GM23338 (cell line): ENCODE measurements at regions not wholly inside any gene's neighbourhood (a gene's known extent, or its start where the extent isn't known, plus 50 kb on each side); places are given as distances from the start of the nearest gene placed in this dataset.

ENCODE experiments used
- ATAC-seq: fragments of 200-7000 bp; cut with Tn5 transposase; 3 replicates; pipeline ENCODE4 v1.9.1; 2020
- DNase-seq: peaks from one replicate; pipeline ENCODE4 v3.0.0-alpha.2; 2015; ENCODE audit warnings: low spot score
- H2AFZ ChIP-seq: fragments of 200-600 bp; sonication (generic); 2 replicates; pipeline ENCODE4 v1.8.0; 2016; ENCODE audit warnings: antibody characterized with exemption, mild to moderate bottlenecking, moderate library complexity
- H3F3A ChIP-seq: fragments of 200-600 bp; sonication (generic); replicated peaks from 2 replicates; pipeline ENCODE4 v1.8.0; 2017; ENCODE audit warnings: antibody characterized with exemption, mixed run types, low read depth
- H3K27ac ChIP-seq: fragments of 200-600 bp; sonication (generic); 2 replicates; pipeline ENCODE4 v1.6.1; 2016; ENCODE audit warnings: low read depth
- H3K27me3 ChIP-seq: fragments of 200-600 bp; sonication (generic); 2 replicates; pipeline ENCODE4 v1.8.0; 2016; ENCODE audit warnings: mild to moderate bottlenecking, mixed run types, moderate library complexity; ENCODE audit not compliant: insufficient read depth
- H3K36me3 ChIP-seq: fragments of 200-600 bp; sonication (generic); 2 replicates; pipeline ENCODE4 v1.8.0; 2016; ENCODE audit warnings: mild to moderate bottlenecking; ENCODE audit not compliant: insufficient read depth
- H3K4me1 ChIP-seq: fragments of 200-600 bp; sonication (generic); 2 replicates; pipeline ENCODE4 v1.8.0; 2016; ENCODE audit warnings: mild to moderate bottlenecking, moderate library complexity; ENCODE audit not compliant: insufficient read depth
- H3K4me2 ChIP-seq: fragments of 200-600 bp; sonication (generic); 2 replicates; pipeline ENCODE4 v1.7.1; 2017; ENCODE audit warnings: mixed run types
- H3K4me3 ChIP-seq: fragments of 200-600 bp; sonication (generic); 2 replicates; pipeline ENCODE4 v1.6.1; 2016; ENCODE audit warnings: mixed run types
- H3K79me2 ChIP-seq: fragments of 200-600 bp; sonication (generic); replicated peaks from 2 replicates; pipeline ENCODE4 v1.8.0; 2017; ENCODE audit warnings: mild to moderate bottlenecking; ENCODE audit not compliant: insufficient read depth
- H3K9me2 ChIP-seq: fragments of 200-600 bp; sonication (generic); 2 replicates; pipeline ENCODE4 v1.8.0; 2017; ENCODE audit not compliant: insufficient read depth
- H4K20me1 ChIP-seq: fragments of 200-600 bp; sonication (generic); replicated peaks from 2 replicates; pipeline ENCODE4 v1.8.0; 2017; ENCODE audit warnings: mild to moderate bottlenecking; ENCODE audit not compliant: insufficient read depth
- H3K27ac Mint-ChIP-seq: 2 replicates; pipeline ENCODE4 v1.8.0; 2020; ENCODE audit warnings: inconsistent platforms, mild to moderate bottlenecking, moderate library complexity, mixed read lengths
- H3K27me3 Mint-ChIP-seq: 3 replicates; pipeline ENCODE4 v1.8.0; 2022; ENCODE audit warnings: low read depth, mild to moderate bottlenecking, moderate library complexity, mixed read lengths, inconsistent platforms; ENCODE audit not compliant: insufficient read depth, poor library complexity
- H3K36me3 Mint-ChIP-seq: 3 replicates; pipeline ENCODE4 v1.8.0; 2021; ENCODE audit warnings: low read depth, mild to moderate bottlenecking, inconsistent platforms, moderate library complexity, mixed read lengths
- H3K4me1 Mint-ChIP-seq: 3 replicates; pipeline ENCODE4 v1.8.0; 2020; ENCODE audit warnings: mild to moderate bottlenecking, inconsistent platforms, mixed read lengths
- H3K4me3 Mint-ChIP-seq: 3 replicates; pipeline ENCODE4 v1.8.0; 2021; ENCODE audit warnings: moderate library complexity, mild to moderate bottlenecking, inconsistent platforms, mixed read lengths
- H3K9me3 Mint-ChIP-seq: 3 replicates; pipeline ENCODE4 v1.8.0; 2020; ENCODE audit warnings: moderate library complexity, mild to moderate bottlenecking, inconsistent platforms, mixed read lengths
- CREB1 ChIP-seq: fragments of 250-450 bp; sonication (Bioruptor Pico); IDR thresholded peaks from 2 replicates; pipeline ENCODE4 v1.5.0; 2020; ENCODE audit warnings: low read depth, mild to moderate bottlenecking, moderate library complexity
- CTCF ChIP-seq, 2 experiments: fragments of 200-600 bp in 1 of 2; sonication (generic) in 1 of 2; conservative IDR thresholded peaks; 2 replicates each; pipeline versions ENCODE4 v1.5.1 to v1.6.1; 2016 to 2017; ENCODE audit warnings: antibody characterized with exemption in 2 of 2, low read depth in 2 of 2, mild to moderate bottlenecking in 2 of 2, moderate library complexity in 1 of 2
- ETS1 ChIP-seq: IDR thresholded peaks from 2 replicates; pipeline ENCODE4 v1.6.1; 2016; ENCODE audit warnings: antibody characterized with exemption
- EZH2 ChIP-seq: fragments of 200-600 bp; sonication (generic); IDR thresholded peaks from one replicate; pipeline ENCODE4 v1.8.0; 2017; ENCODE audit warnings: antibody characterized with exemption, mild to moderate bottlenecking, low read depth; ENCODE audit not compliant: unreplicated experiment
- EZH2phosphoT487 ChIP-seq: fragments of 200-600 bp; sonication (generic); IDR thresholded peaks from one replicate; pipeline ENCODE4 v1.8.1; 2018; ENCODE audit warnings: antibody characterized with exemption; ENCODE audit not compliant: unreplicated experiment
- JUNB ChIP-seq: IDR thresholded peaks from one replicate; pipeline ENCODE4 v1.6.1; 2016; ENCODE audit warnings: antibody characterized with exemption; ENCODE audit not compliant: unreplicated experiment
- NANOG ChIP-seq: IDR thresholded peaks from 2 replicates; pipeline ENCODE4 v1.6.1; 2016; ENCODE audit warnings: antibody characterized with exemption, borderline replicate concordance
- POLR2AphosphoS5 ChIP-seq: IDR thresholded peaks from 2 replicates; pipeline ENCODE4 v1.6.1; 2016; ENCODE audit warnings: antibody characterized with exemption, low read depth
- REST ChIP-seq: IDR thresholded peaks from one replicate; pipeline ENCODE4 v1.6.1; 2018; ENCODE audit warnings: antibody characterized with exemption; ENCODE audit not compliant: unreplicated experiment
- STAT1 ChIP-seq: IDR thresholded peaks from one replicate; pipeline ENCODE4 v1.6.1; 2016; ENCODE audit warnings: antibody characterized with exemption; ENCODE audit not compliant: unreplicated experiment
- ZNF114 ChIP-seq: fragments of 250-450 bp; sonication (Bioruptor Pico); IDR thresholded peaks from 2 replicates; pipeline ENCODE4 v1.5.0; 2020; ENCODE audit warnings: mild to moderate bottlenecking, moderate library complexity
- ZNF331 ChIP-seq: fragments of 250-450 bp; sonication (Bioruptor Pico); IDR thresholded peaks from 2 replicates; pipeline ENCODE4 v1.5.0; 2020; ENCODE audit warnings: low read depth, mild to moderate bottlenecking, moderate library complexity
- ZNF462 ChIP-seq: fragments of 250-450 bp; sonication (Bioruptor Pico); IDR thresholded peaks from 2 replicates; pipeline ENCODE4 v1.5.0; 2020; ENCODE audit warnings: mild to moderate bottlenecking, moderate library complexity

- Mint-ChIP-seq H3K27ac (no peak overlapping the region), H3K9me3 (peaks cover 2% of the 10 kb centered on the region; the same call in 2 of the 3 replicates), H3K4me3 (no peak overlapping the region), H3K27me3 (peaks cover 8% of the 10 kb centered on the region), H3K4me1 (peaks cover 41% of the 10 kb centered on the region), H3K36me3 (no peaks in the 10 kb centered on the region)
- no peak overlapping the region for H3K27ac ChIP-seq
- no peaks in the 10 kb centered on the region for H3K27me3 ChIP-seq
- TF ChIP-seq CTCF (conservative IDR thresholded peaks at IDR 0.05; ENCODE audit: low read depth in 2 of 2): no peak
- TF ChIP-seq CREB1 (CRISPR knock-in tag): no peak
- no peak for TF ChIP-seq REST
- TF ChIP-seq STAT1: no peak
- TF ChIP-seq EZH2: no peak
- TF ChIP-seq ZNF462 (CRISPR knock-in tag): no peak
- no peak for TF ChIP-seq ETS1
- no peak for TF ChIP-seq ZNF114 (CRISPR knock-in tag)
- no peak for TF ChIP-seq NANOG
- TF ChIP-seq EZH2phosphoT487: no peak
- TF ChIP-seq POLR2AphosphoS5: no peak
- TF ChIP-seq JUNB: no peak
- TF ChIP-seq ZNF331 (CRISPR knock-in tag): no peak
- H3K4me3 ChIP-seq: no peak overlapping the region
- no peak for ATAC-seq
- H4K20me1 ChIP-seq: no peaks in the 10 kb centered on the region
- H3K79me2 ChIP-seq: no peaks in the 10 kb centered on the region
- no peak overlapping the region for H3K4me2 ChIP-seq
- H3K4me1 ChIP-seq: peaks cover 21% of the 10 kb centered on the region
- H3K36me3 ChIP-seq: no peaks in the 10 kb centered on the region
- no peaks in the 10 kb centered on the region for H3F3A ChIP-seq
- H3K9me2 ChIP-seq: no peaks in the 10 kb centered on the region
- no peak overlapping the region for H2AFZ ChIP-seq
- no peak for DNase-seq
Observed at GRCh38 chr19:30281906-30282305, 90.3 kb upstream of the ZNF536 start.
